Mesendoderm (in vitro differentiated cells): ENCODE measurements at regions not wholly inside any gene's neighbourhood (a gene's known extent, or its start where the extent isn't known, plus 50 kb on each side); places are given as distances from the start of the nearest gene placed in this dataset.
"Not testable (repeated sequence)": the region's sequence is repeated elsewhere in the genome, so short reads cannot be mapped to it uniquely, and the experiment has no call there.

ENCODE experiments used
- DNase-seq: peaks from one replicate; pipeline ENCODE4 v3.0.0; 2013
- H2AK5ac ChIP-seq: 2 replicates; pipeline ENCODE4 v1.6.1; 2013; ENCODE audit warnings: low read length, inconsistent platforms
- H2BK120ac ChIP-seq: 2 replicates; pipeline ENCODE4 v1.6.1; 2013; ENCODE audit warnings: low read depth, mild to moderate bottlenecking, low read length, moderate library complexity, mixed read lengths
- H2BK15ac ChIP-seq: replicated peaks from 2 replicates; pipeline ENCODE4 v1.6.1; 2013; ENCODE audit warnings: low read depth, mild to moderate bottlenecking, moderate library complexity
- H2BK5ac ChIP-seq: 2 replicates; pipeline ENCODE4 v1.6.1; 2013; ENCODE audit warnings: low read length, inconsistent platforms
- H3K18ac ChIP-seq: 2 replicates; pipeline ENCODE4 v1.6.1; 2013; ENCODE audit warnings: mild to moderate bottlenecking, low read length, mixed read lengths
- H3K23ac ChIP-seq: one replicate; pipeline ENCODE4 v1.6.1; 2013; ENCODE audit warnings: low read length
- H3K27ac ChIP-seq: 2 replicates; pipeline ENCODE4 v1.5.1; 2013; ENCODE audit warnings: low read depth, mild to moderate bottlenecking, inconsistent platforms, low read length, moderate library complexity
- H3K27me3 ChIP-seq: 2 replicates; pipeline ENCODE4 v1.6.1; 2013; ENCODE audit warnings: low read length, control low read depth, mild to moderate bottlenecking, inconsistent platforms; ENCODE audit not compliant: insufficient read depth, poor library complexity
- H3K36me3 ChIP-seq: 2 replicates; pipeline ENCODE4 v1.6.1; 2013; ENCODE audit warnings: low read length, inconsistent platforms; ENCODE audit not compliant: control insufficient read depth, insufficient read depth
- H3K4ac ChIP-seq: one replicate; pipeline ENCODE4 v1.6.1; 2013; ENCODE audit warnings: low read depth, mild to moderate bottlenecking, low read length, moderate library complexity
- H3K4me1 ChIP-seq: 2 replicates; pipeline ENCODE4 v1.6.1; 2013; ENCODE audit warnings: low read depth, low read length, inconsistent platforms; ENCODE audit not compliant: control insufficient read depth
- H3K4me2 ChIP-seq: 2 replicates; pipeline ENCODE4 v1.6.1; 2013; ENCODE audit warnings: low read length
- H3K4me3 ChIP-seq: 2 replicates; pipeline ENCODE4 v1.5.1; 2013; ENCODE audit warnings: mild to moderate bottlenecking, low read length
- H3K56ac ChIP-seq: one replicate; pipeline ENCODE4 v1.6.1; 2013; ENCODE audit warnings: low read length
- H3K79me1 ChIP-seq: 2 replicates; pipeline ENCODE4 v1.6.1; 2013; ENCODE audit warnings: low read length, inconsistent platforms
- H3K79me2 ChIP-seq: 2 replicates; pipeline ENCODE4 v1.6.1; 2013; ENCODE audit warnings: mild to moderate bottlenecking, low read length; ENCODE audit not compliant: control insufficient read depth, insufficient read depth
- H3K9ac ChIP-seq: 2 replicates; pipeline ENCODE4 v1.6.1; 2013; ENCODE audit warnings: low read length, inconsistent platforms
- H4K5ac ChIP-seq: one replicate; pipeline ENCODE4 v1.6.1; 2013; ENCODE audit warnings: low read length
- H4K8ac ChIP-seq: one replicate; pipeline ENCODE4 v1.6.1; 2013; ENCODE audit warnings: low read depth, mild to moderate bottlenecking, control low read depth, low read length, moderate library complexity
- WGBS: extraction: QIAGEN DNeasy Blood & Tissue Kit; methylation state at CpG from one replicate; pipeline ENCODE4 v1.1.7; 2013; ENCODE audit warnings: low lambda C conversion rate, missing lambda C conversion rate; ENCODE audit not compliant: insufficient coverage; ENCODE audit errors: extremely low coverage; 5-methylcytosine and 5-hydroxymethylcytosine counted together

DNA sequence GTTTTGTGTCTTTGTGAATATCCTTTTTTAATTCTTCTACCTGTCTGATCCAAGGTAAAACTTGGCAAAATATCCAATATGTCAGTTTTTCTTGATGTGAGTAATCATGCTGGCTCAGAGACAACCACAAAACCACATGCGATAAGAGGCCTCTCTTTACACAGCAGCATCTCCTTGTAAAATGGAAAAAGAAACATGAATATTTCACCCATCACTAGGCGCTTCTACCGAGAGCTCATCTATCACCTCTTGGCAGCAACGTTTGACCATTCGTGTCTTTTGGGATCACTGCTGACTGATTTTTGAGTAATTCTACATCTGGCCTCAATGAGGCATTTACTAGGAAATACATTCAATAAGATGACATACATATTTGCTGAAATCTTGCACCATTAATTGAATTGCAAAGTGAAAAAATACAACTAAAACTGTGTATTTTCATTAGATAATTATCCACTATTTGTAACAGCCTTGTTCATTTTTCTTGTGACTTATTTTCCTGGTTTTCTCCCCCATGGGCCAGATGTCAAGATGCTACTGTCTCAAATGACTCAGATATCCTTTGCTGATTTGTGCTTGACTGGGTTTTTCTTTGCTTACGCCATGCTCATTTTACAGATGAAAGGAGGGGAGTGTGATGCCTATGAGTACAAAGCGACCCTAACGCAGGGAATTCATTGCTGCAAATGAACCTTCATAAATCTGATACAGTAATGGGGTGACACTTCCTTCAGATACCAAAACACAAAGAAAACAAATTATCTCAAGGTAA, 467.5 kb downstream of the FBXO15 start:
- Histone ChIP-seq H3K4me2 (no peak overlapping the region), H3K79me2 (no peaks in the 10 kb centered on the region), H3K36me3 (no peaks in the 10 kb centered on the region), H3K4me3 (no peak overlapping the region), H2BK120ac (no peak overlapping the region), H3K23ac (no peak overlapping the region), H2BK5ac (no peak overlapping the region), H3K27ac (no peak overlapping the region), H2AK5ac (no peak overlapping the region), H3K9ac (no peak overlapping the region), H2BK15ac (no peak overlapping the region), H4K8ac (no peak overlapping the region), H3K4ac (no peak overlapping the region), H4K5ac (no peak overlapping the region), H3K4me1 (no peaks in the 10 kb centered on the region), H3K56ac (no peak overlapping the region), H3K79me1 (no peaks in the 10 kb centered on the region), H3K27me3 (no peaks in the 10 kb centered on the region), H3K18ac (no peak overlapping the region)
- no CpG with 5 or more reads among the region's 8 CpGs for WGBS
- no peak for DNase-seq

DNA sequence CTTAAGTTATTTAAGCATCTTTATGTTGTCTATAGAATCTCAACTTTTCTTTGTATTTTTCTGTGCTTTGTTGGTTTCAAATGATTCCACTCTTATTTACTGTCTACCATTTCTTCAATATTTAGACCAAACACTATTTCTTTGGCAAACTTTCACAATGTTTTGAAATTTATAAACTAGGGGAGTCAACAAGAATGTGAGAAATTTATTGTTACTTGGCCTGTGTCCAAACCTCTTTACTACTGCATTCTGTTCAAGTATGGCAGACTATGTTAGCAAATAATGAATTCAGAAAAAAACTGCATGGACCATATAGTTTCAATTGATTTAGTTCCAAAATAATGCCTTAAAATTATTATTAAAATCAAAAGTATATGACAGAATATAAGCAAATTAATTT, 470.2 kb downstream of the FBXO15 start:
- Histone ChIP-seq H3K79me1 (no peaks in the 10 kb centered on the region), H4K5ac (no peak overlapping the region), H3K4me2 (no peak overlapping the region), H3K4me1 (no peaks in the 10 kb centered on the region), H4K8ac (no peak overlapping the region), H2BK120ac (no peak overlapping the region), H3K27ac (no peak overlapping the region), H3K4me3 (no peak overlapping the region), H3K36me3 (no peaks in the 10 kb centered on the region), H3K27me3 (no peaks in the 10 kb centered on the region), H3K56ac (no peak overlapping the region), H3K23ac (no peak overlapping the region), H3K9ac (no peak overlapping the region), H2AK5ac (no peak overlapping the region), H3K79me2 (no peaks in the 10 kb centered on the region), H2BK15ac (no peak overlapping the region), H3K18ac (no peak overlapping the region), H3K4ac (no peak overlapping the region), H2BK5ac (no peak overlapping the region)
- no peak for DNase-seq

DNA sequence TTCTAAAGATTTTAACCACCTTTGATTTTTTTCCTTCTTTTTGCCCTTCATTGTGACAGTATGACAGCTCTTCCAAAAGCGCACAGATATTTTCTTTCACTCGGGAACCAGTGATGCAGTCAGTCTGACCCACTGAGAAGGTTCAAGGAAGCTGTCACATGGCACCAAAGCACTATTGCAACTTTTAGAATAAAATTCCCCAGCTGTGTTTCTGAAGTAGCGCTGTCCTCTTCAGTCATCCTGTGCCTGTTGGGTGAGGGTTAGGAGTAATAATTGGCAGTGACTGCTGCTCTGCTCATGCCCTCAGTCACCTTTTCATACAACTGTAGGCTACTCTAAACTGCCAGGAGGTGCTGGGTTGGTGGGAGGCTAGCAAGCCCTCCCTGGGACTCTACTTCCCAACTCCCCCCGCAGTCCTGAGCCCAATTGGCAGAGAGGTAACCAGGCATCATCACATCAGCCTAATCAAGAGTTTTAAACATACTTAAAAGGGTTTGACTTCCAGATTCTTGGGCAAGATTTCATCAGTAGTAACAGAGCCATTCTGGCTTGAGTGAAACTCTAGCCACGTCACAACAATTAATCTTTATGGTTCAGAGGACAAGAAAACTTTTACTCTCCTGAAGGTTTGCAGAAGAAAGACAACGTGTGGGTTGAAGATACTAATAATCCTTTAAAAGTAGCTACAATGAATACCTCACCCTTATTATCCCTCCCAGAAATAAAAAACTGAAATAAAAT, 473.3 kb downstream of the FBXO15 start:
- Histone ChIP-seq H2BK5ac (no peak overlapping the region), H3K56ac (no peak overlapping the region), H3K27me3 (no peaks in the 10 kb centered on the region), H3K23ac (no peak overlapping the region), H3K4ac (no peak overlapping the region), H3K27ac (no peak overlapping the region), H3K9ac (no peak overlapping the region), H3K18ac (no peak overlapping the region), H3K79me2 (no peaks in the 10 kb centered on the region), H3K4me1 (no peaks in the 10 kb centered on the region), H3K4me2 (no peak overlapping the region), H3K79me1 (no peaks in the 10 kb centered on the region), H2AK5ac (no peak overlapping the region), H4K8ac (no peak overlapping the region), H3K36me3 (no peaks in the 10 kb centered on the region), H4K5ac (no peak overlapping the region), H2BK120ac (no peak overlapping the region), H2BK15ac (no peak overlapping the region), H3K4me3 (no peak overlapping the region)
- no peak for DNase-seq
- no CpG with 5 or more reads among the region's 6 CpGs for WGBS

DNA sequence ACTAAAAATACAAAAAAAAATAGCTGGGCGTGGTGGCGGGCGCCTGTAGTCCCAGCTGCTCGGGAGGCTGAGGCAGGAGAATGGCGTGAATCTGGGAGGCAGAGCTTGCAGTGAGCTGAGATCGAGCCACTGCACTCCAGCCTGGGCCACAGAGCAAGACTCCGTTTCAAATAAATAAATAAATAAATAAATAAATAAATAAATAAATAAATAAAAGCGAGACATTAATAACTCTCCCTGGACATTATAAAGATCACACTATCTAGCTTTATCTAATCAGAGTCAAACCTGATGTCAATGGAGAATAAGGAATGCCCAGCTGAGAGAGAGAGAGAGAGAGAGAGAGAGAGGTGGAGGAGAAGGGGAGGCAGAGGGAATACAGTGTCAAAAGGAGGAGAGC, 476.2 kb downstream of the FBXO15 start:
- not testable (repeated sequence) for H3K27me3 ChIP-seq, H3K9ac ChIP-seq, H3K56ac ChIP-seq, H3K18ac ChIP-seq, H3K4me3 ChIP-seq, H3K23ac ChIP-seq, H2AK5ac ChIP-seq, H2BK15ac ChIP-seq, H3K36me3 ChIP-seq, H3K4me1 ChIP-seq, H3K4ac ChIP-seq, H2BK120ac ChIP-seq, H3K79me1 ChIP-seq, H3K4me2 ChIP-seq, H3K79me2 ChIP-seq, DNase-seq, H4K8ac ChIP-seq, H4K5ac ChIP-seq, H3K27ac ChIP-seq, H2BK5ac ChIP-seq
- WGBS: no CpG with 5 or more reads among the region's 8 CpGs

DNA sequence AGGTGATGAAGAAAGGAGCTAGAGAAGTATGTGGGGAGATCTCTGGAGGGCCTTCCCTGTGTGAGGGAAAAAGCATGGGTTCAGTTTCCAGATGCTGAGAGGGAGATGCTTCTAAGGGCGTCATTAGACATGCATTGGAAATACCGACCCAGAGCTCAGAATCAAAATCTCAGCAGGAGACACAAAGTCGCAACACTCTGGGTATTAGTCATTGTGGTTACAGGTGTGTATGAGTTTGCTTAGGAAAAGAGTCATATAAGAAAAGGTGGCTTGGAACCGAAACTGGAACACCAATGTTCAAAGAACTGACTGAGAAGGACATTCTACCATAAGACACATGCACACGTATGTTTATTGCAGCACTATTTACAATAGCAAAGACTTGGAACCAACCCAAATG, 477.1 kb downstream of the FBXO15 start:
- Histone ChIP-seq H3K27me3 (no peaks in the 10 kb centered on the region), H3K79me2 (no peaks in the 10 kb centered on the region), H3K36me3 (no peaks in the 10 kb centered on the region), H4K8ac (no peak overlapping the region), H3K56ac (no peak overlapping the region), H2BK120ac (no peak overlapping the region), H4K5ac (no peak overlapping the region), H3K27ac (no peak overlapping the region), H2AK5ac (no peak overlapping the region), H2BK5ac (no peak overlapping the region), H3K79me1 (no peaks in the 10 kb centered on the region), H3K4me3 (no peak overlapping the region), H3K9ac (no peak overlapping the region), H3K18ac (no peak overlapping the region), H3K4me2 (no peak overlapping the region), H3K4me1 (no peaks in the 10 kb centered on the region), H3K23ac (no peak overlapping the region), H3K4ac (no peak overlapping the region), H2BK15ac (no peak overlapping the region)
- no CpG with 5 or more reads among the region's 5 CpGs for WGBS
- no peak for DNase-seq

DNA sequence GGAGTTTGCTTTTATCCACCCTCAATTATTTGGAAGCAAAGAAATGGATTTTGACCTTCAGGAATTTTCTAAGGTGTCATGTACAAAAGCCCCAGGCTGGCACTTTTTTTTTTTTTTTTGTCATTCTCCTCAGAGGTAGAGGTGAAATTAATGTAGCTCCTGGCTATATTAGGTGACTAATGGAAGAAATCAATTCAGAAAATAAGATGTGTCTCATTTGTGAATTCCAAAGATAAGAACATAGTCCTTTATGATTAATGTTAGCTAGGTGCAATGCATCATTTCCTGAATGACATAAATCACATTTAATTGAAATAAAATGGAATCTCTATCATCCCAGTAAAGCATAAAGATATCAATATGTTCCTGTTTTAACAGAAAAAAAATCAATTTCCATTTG, 477.6 kb downstream of the FBXO15 start:
- no peak overlapping the region for H3K9ac ChIP-seq
- H2BK15ac ChIP-seq: no peak overlapping the region
- no peak overlapping the region for H3K4me3 ChIP-seq
- no peaks in the 10 kb centered on the region for H3K27me3 ChIP-seq
- no peak overlapping the region for H3K23ac ChIP-seq
- no peak for DNase-seq
- H3K79me1 ChIP-seq: no peaks in the 10 kb centered on the region
- H4K8ac ChIP-seq: no peak overlapping the region
- no peaks in the 10 kb centered on the region for H3K36me3 ChIP-seq
- no peak overlapping the region for H2BK5ac ChIP-seq
- no peak overlapping the region for H3K4me2 ChIP-seq
- no peak overlapping the region for H2BK120ac ChIP-seq
- no peak overlapping the region for H2AK5ac ChIP-seq
- no peaks in the 10 kb centered on the region for H3K79me2 ChIP-seq
- no peak overlapping the region for H3K27ac ChIP-seq
- H3K4ac ChIP-seq: no peak overlapping the region
- H4K5ac ChIP-seq: no peak overlapping the region
- no peak overlapping the region for H3K18ac ChIP-seq
- no peak overlapping the region for H3K56ac ChIP-seq
- H3K4me1 ChIP-seq: no peaks in the 10 kb centered on the region
